ENCODE measurements at regions not wholly inside any gene's neighbourhood (a gene's known extent, or its start where the extent isn't known, plus 50 kb on each side); places are given as distances from the start of the nearest gene placed in this dataset.

- H3K27ac ChIP-seq (ENCODE audit: low read length) = no peak overlapping the region
- H3K4me2 ChIP-seq (ENCODE audit: low read depth, low read length, poor library complexity, severe bottlenecking) = no peak overlapping the region
- no peaks in the 10 kb centered on the region for H3K27me3 ChIP-seq (ENCODE audit: low read length)
- no peak overlapping the region for H2AFZ ChIP-seq (ENCODE audit: low read length)
- H3K36me3 ChIP-seq (ENCODE audit: insufficient read depth, low read length) = no peaks in the 10 kb centered on the region
- H3K9me2 ChIP-seq (replicated peaks; ENCODE audit: insufficient read depth, low read length) = no peaks in the 10 kb centered on the region
- no peaks in the 10 kb centered on the region for H3K79me2 ChIP-seq (ENCODE audit: low read length)
- no peak overlapping the region for H3K9ac ChIP-seq (ENCODE audit: low read length)
- no peaks in the 10 kb centered on the region for H3K4me1 ChIP-seq (ENCODE audit: low read length)
- no peaks in the 10 kb centered on the region for H3K9me3 ChIP-seq (ENCODE audit: low read length)
- DNase-seq = peak; percentile 34
- no peak overlapping the region for H3K4me3 ChIP-seq (ENCODE audit: low read length)
- H4K20me1 ChIP-seq (ENCODE audit: insufficient read depth, low read depth, low read length) = no peaks in the 10 kb centered on the region
Measured at GRCh38 chr2:129061069-129061768, 742.6 kb upstream of the HS6ST1 start.

GRCh38 chr2:129061769-129062121 lies 743.1 kb upstream of the HS6ST1 start:
- Histone ChIP-seq H2AFZ (ENCODE audit: low read length) (no peak overlapping the region), H3K27ac (ENCODE audit: low read length) (no peak overlapping the region), H3K79me2 (ENCODE audit: low read length) (no peaks in the 10 kb centered on the region), H3K9me2 (replicated peaks; ENCODE audit: insufficient read depth, low read length) (no peaks in the 10 kb centered on the region), H3K9ac (ENCODE audit: low read length) (no peak overlapping the region), H3K36me3 (ENCODE audit: insufficient read depth, low read length) (no peaks in the 10 kb centered on the region), H4K20me1 (ENCODE audit: insufficient read depth, low read depth, low read length) (no peaks in the 10 kb centered on the region), H3K9me3 (ENCODE audit: low read length) (no peaks in the 10 kb centered on the region), H3K4me2 (ENCODE audit: low read depth, low read length, poor library complexity, severe bottlenecking) (no peak overlapping the region), H3K4me3 (ENCODE audit: low read length) (no peak overlapping the region), H3K4me1 (ENCODE audit: low read length) (no peaks in the 10 kb centered on the region), H3K27me3 (ENCODE audit: low read length) (no peaks in the 10 kb centered on the region)
- DNase-seq = no peak

GRCh38 chr2:129062146-129062912 lies 743.7 kb upstream of the HS6ST1 start:
- Histone ChIP-seq H3K4me1 (ENCODE audit: low read length) (no peaks in the 10 kb centered on the region), H3K4me3 (ENCODE audit: low read length) (no peak overlapping the region), H3K9ac (ENCODE audit: low read length) (no peak overlapping the region), H3K9me2 (replicated peaks; ENCODE audit: insufficient read depth, low read length) (no peaks in the 10 kb centered on the region), H3K9me3 (ENCODE audit: low read length) (no peaks in the 10 kb centered on the region), H3K36me3 (ENCODE audit: insufficient read depth, low read length) (no peaks in the 10 kb centered on the region), H3K79me2 (ENCODE audit: low read length) (no peaks in the 10 kb centered on the region), H3K27ac (ENCODE audit: low read length) (no peak overlapping the region), H3K4me2 (ENCODE audit: low read depth, low read length, poor library complexity, severe bottlenecking) (no peak overlapping the region), H2AFZ (ENCODE audit: low read length) (no peak overlapping the region), H4K20me1 (ENCODE audit: insufficient read depth, low read depth, low read length) (no peaks in the 10 kb centered on the region), H3K27me3 (ENCODE audit: low read length) (no peaks in the 10 kb centered on the region)
- DNase-seq = peak; percentile 22

GRCh38 chr2:129067070-129067469 lies 748.4 kb upstream of the HS6ST1 start:
- no peaks in the 10 kb centered on the region for H3K27me3 ChIP-seq (ENCODE audit: low read length)
- H4K20me1 ChIP-seq (ENCODE audit: insufficient read depth, low read depth, low read length) = no peaks in the 10 kb centered on the region
- no peaks in the 10 kb centered on the region for H3K36me3 ChIP-seq (ENCODE audit: insufficient read depth, low read length)
- no peak overlapping the region for H3K4me3 ChIP-seq (ENCODE audit: low read length)
- no peak overlapping the region for H2AFZ ChIP-seq (ENCODE audit: low read length)
- no peak overlapping the region for H3K4me2 ChIP-seq (ENCODE audit: low read depth, low read length, poor library complexity, severe bottlenecking)
- no peaks in the 10 kb centered on the region for H3K9me2 ChIP-seq (replicated peaks; ENCODE audit: insufficient read depth, low read length)
- no peak for DNase-seq
- H3K27ac ChIP-seq (ENCODE audit: low read length) = no peak overlapping the region
- H3K4me1 ChIP-seq (ENCODE audit: low read length) = no peaks in the 10 kb centered on the region
- no peak overlapping the region for H3K9ac ChIP-seq (ENCODE audit: low read length)
- no peaks in the 10 kb centered on the region for H3K79me2 ChIP-seq (ENCODE audit: low read length)
- H3K9me3 ChIP-seq (ENCODE audit: low read length) = no peaks in the 10 kb centered on the region

- no peak for DNase-seq
- H3K4me2 ChIP-seq (ENCODE audit: low read depth, low read length, poor library complexity, severe bottlenecking) = no peak overlapping the region
- no peak overlapping the region for H2AFZ ChIP-seq (ENCODE audit: low read length)
- no peaks in the 10 kb centered on the region for H3K36me3 ChIP-seq (ENCODE audit: insufficient read depth, low read length)
- H4K20me1 ChIP-seq (ENCODE audit: insufficient read depth, low read depth, low read length) = no peaks in the 10 kb centered on the region
- H3K4me3 ChIP-seq (ENCODE audit: low read length) = no peak overlapping the region
- H3K9me2 ChIP-seq (replicated peaks; ENCODE audit: insufficient read depth, low read length) = no peaks in the 10 kb centered on the region
- no peaks in the 10 kb centered on the region for H3K4me1 ChIP-seq (ENCODE audit: low read length)
- no peak overlapping the region for H3K27ac ChIP-seq (ENCODE audit: low read length)
- H3K27me3 ChIP-seq (ENCODE audit: low read length) = no peaks in the 10 kb centered on the region
- no peak overlapping the region for H3K9ac ChIP-seq (ENCODE audit: low read length)
- no peaks in the 10 kb centered on the region for H3K9me3 ChIP-seq (ENCODE audit: low read length)
- H3K79me2 ChIP-seq (ENCODE audit: low read length) = no peaks in the 10 kb centered on the region
Measured at GRCh38 chr2:129067953-129068352, 749.3 kb upstream of the HS6ST1 start.

GRCh38 chr2:129068543-129068942 lies 749.9 kb upstream of the HS6ST1 start:
- DNase-seq = no peak
- Histone ChIP-seq H3K4me1 (ENCODE audit: low read length) (no peaks in the 10 kb centered on the region), H4K20me1 (ENCODE audit: insufficient read depth, low read depth, low read length) (no peaks in the 10 kb centered on the region), H3K4me3 (ENCODE audit: low read length) (no peak overlapping the region), H2AFZ (ENCODE audit: low read length) (no peak overlapping the region), H3K27me3 (ENCODE audit: low read length) (no peaks in the 10 kb centered on the region), H3K4me2 (ENCODE audit: low read depth, low read length, poor library complexity, severe bottlenecking) (no peak overlapping the region), H3K9me2 (replicated peaks; ENCODE audit: insufficient read depth, low read length) (no peaks in the 10 kb centered on the region), H3K9ac (ENCODE audit: low read length) (no peak overlapping the region), H3K36me3 (ENCODE audit: insufficient read depth, low read length) (no peaks in the 10 kb centered on the region), H3K9me3 (ENCODE audit: low read length) (no peaks in the 10 kb centered on the region), H3K79me2 (ENCODE audit: low read length) (no peaks in the 10 kb centered on the region), H3K27ac (ENCODE audit: low read length) (no peak overlapping the region)

GRCh38 chr2:129069875-129070594 lies 751.4 kb upstream of the HS6ST1 start:
- H2AFZ ChIP-seq (ENCODE audit: low read length) = no peak overlapping the region
- H3K79me2 ChIP-seq (ENCODE audit: low read length) = no peaks in the 10 kb centered on the region
- no peak overlapping the region for H3K4me3 ChIP-seq (ENCODE audit: low read length)
- H3K27me3 ChIP-seq (ENCODE audit: low read length) = no peaks in the 10 kb centered on the region
- H3K27ac ChIP-seq (ENCODE audit: low read length) = no peak overlapping the region
- H3K4me1 ChIP-seq (ENCODE audit: low read length) = no peaks in the 10 kb centered on the region
- H3K36me3 ChIP-seq (ENCODE audit: insufficient read depth, low read length) = no peaks in the 10 kb centered on the region
- DNase-seq = no peak
- no peak overlapping the region for H3K9ac ChIP-seq (ENCODE audit: low read length)
- H3K9me2 ChIP-seq (replicated peaks; ENCODE audit: insufficient read depth, low read length) = no peaks in the 10 kb centered on the region
- H3K4me2 ChIP-seq (ENCODE audit: low read depth, low read length, poor library complexity, severe bottlenecking) = no peak overlapping the region
- no peaks in the 10 kb centered on the region for H3K9me3 ChIP-seq (ENCODE audit: low read length)
- no peaks in the 10 kb centered on the region for H4K20me1 ChIP-seq (ENCODE audit: insufficient read depth, low read depth, low read length)

- H4K20me1 ChIP-seq (ENCODE audit: insufficient read depth, low read depth, low read length) = no peaks in the 10 kb centered on the region
- no peak overlapping the region for H3K9ac ChIP-seq (ENCODE audit: low read length)
- H3K79me2 ChIP-seq (ENCODE audit: low read length) = no peaks in the 10 kb centered on the region
- no peaks in the 10 kb centered on the region for H3K9me2 ChIP-seq (replicated peaks; ENCODE audit: insufficient read depth, low read length)
- H3K27me3 ChIP-seq (ENCODE audit: low read length) = no peaks in the 10 kb centered on the region
- no peak for DNase-seq
- no peaks in the 10 kb centered on the region for H3K4me1 ChIP-seq (ENCODE audit: low read length)
- H3K9me3 ChIP-seq (ENCODE audit: low read length) = no peaks in the 10 kb centered on the region
- H2AFZ ChIP-seq (ENCODE audit: low read length) = no peak overlapping the region
- no peak overlapping the region for H3K4me2 ChIP-seq (ENCODE audit: low read depth, low read length, poor library complexity, severe bottlenecking)
- no peaks in the 10 kb centered on the region for H3K36me3 ChIP-seq (ENCODE audit: insufficient read depth, low read length)
- H3K4me3 ChIP-seq (ENCODE audit: low read length) = no peak overlapping the region
- H3K27ac ChIP-seq (ENCODE audit: low read length) = no peak overlapping the region
Measured at GRCh38 chr2:129070663-129071062, 752.0 kb upstream of the HS6ST1 start.
